IMR-90 (cell line): ENCODE measurements at regions not wholly inside any gene's neighbourhood (a gene's known extent, or its start where the extent isn't known, plus 50 kb on each side); places are given as distances from the start of the nearest gene placed in this dataset.

Experiments
- ATAC-seq: fragments of 200-7000 bp; cut with Tn5 transposase; 2 replicates; pipeline ENCODE4 v1.9.1; 2020; ENCODE audit warnings: low read depth, mild to moderate bottlenecking, moderate library complexity
- BruUV-seq: library from RNA; stranded (reverse); fragments of 400-500 nt; replicated peaks from 2 replicates; lab custom pipeline; 2021; lab: Mats Ljungman, UMichigan
- CTCF ChIA-PET: fragments of 300-600 bp; formaldehyde crosslinking; extraction: SDS; loops from one replicate; lab custom pipeline; 2021; ENCODE audit warnings: antibody characterized with exemption; lab: Yijun Ruan, JAX
- POLR2A ChIA-PET: fragments of 300-600 bp; sonication (Branson Sonifier 250); formaldehyde crosslinking; loops from one replicate; lab custom pipeline; 2022; ENCODE audit warnings: antibody characterized with exemption; ENCODE audit not compliant: unreplicated experiment; lab: Charles Lee
- DNase-seq: peaks from one replicate; pipeline ENCODE4 v3.0.0; 2013
- H2AFZ ChIP-seq: replicated peaks from 2 replicates; pipeline ENCODE3; 2013; ENCODE audit warnings: low read length, mild to moderate bottlenecking; ENCODE audit not compliant: poor library complexity
- H2AK5ac ChIP-seq: 2 replicates; pipeline ENCODE4 v1.6.1; 2013; ENCODE audit warnings: low read depth, low read length, inconsistent platforms
- H2AK9ac ChIP-seq: replicated peaks from 2 replicates; pipeline ENCODE3; 2013; ENCODE audit warnings: mild to moderate bottlenecking, low read depth, low read length, moderate library complexity; ENCODE audit not compliant: poor library complexity
- H2BK120ac ChIP-seq: 2 replicates; pipeline ENCODE4 v1.6.1; 2013; ENCODE audit warnings: low read depth, low read length, inconsistent platforms
- H2BK15ac ChIP-seq: 3 replicates; pipeline ENCODE4 v1.6.1; 2013; ENCODE audit warnings: low read depth, low read length, inconsistent platforms
- H2BK20ac ChIP-seq: 2 replicates; pipeline ENCODE4 v1.6.1; 2013; ENCODE audit warnings: low read depth, mild to moderate bottlenecking, inconsistent platforms, low read length, moderate library complexity
- H2BK5ac ChIP-seq: 2 replicates; pipeline ENCODE4 v1.6.1; 2013; ENCODE audit warnings: mild to moderate bottlenecking, low read depth, low read length, inconsistent platforms; ENCODE audit not compliant: poor library complexity, severe bottlenecking
- H3K14ac ChIP-seq: replicated peaks from 2 replicates; pipeline ENCODE4 v1.6.1; 2013; ENCODE audit warnings: low read depth, low read length, inconsistent platforms
- H3K18ac ChIP-seq: 2 replicates; pipeline ENCODE4 v1.6.1; 2013; ENCODE audit warnings: low read depth, low read length, control low read depth
- H3K23ac ChIP-seq: 2 replicates; pipeline ENCODE4 v1.6.1; 2013; ENCODE audit warnings: low read depth, low read length, inconsistent platforms
- H3K27ac ChIP-seq: 2 replicates; pipeline ENCODE4 v1.5.1; 2013; ENCODE audit warnings: mild to moderate bottlenecking, control low read depth, low read length; ENCODE audit not compliant: insufficient read depth
- H3K27me3 ChIP-seq: 2 replicates; pipeline ENCODE4 v1.6.1; 2013; ENCODE audit warnings: low read length; ENCODE audit not compliant: control insufficient read depth, insufficient read depth
- H3K36me3 ChIP-seq: 2 replicates; pipeline ENCODE4 v1.6.1; 2013; ENCODE audit warnings: low read length, mixed read lengths; ENCODE audit not compliant: control insufficient read depth, insufficient read depth
- H3K4ac ChIP-seq: 2 replicates; pipeline ENCODE4 v1.6.1; 2013; ENCODE audit warnings: low read depth, low read length, inconsistent platforms
- H3K4me1 ChIP-seq: 2 replicates; pipeline ENCODE4 v1.6.1; 2013; ENCODE audit warnings: low read length, mixed read lengths; ENCODE audit not compliant: control insufficient read depth, insufficient read depth
- H3K4me2 ChIP-seq: 2 replicates; pipeline ENCODE4 v1.6.1; 2013; ENCODE audit warnings: low read depth, mild to moderate bottlenecking, control low read depth, low read length, moderate library complexity
- H3K4me3 ChIP-seq: 2 replicates; pipeline ENCODE4 v1.5.1; 2013; ENCODE audit warnings: low read depth, mild to moderate bottlenecking, control low read depth, low read length, moderate library complexity; ENCODE audit not compliant: insufficient read depth
- H3K56ac ChIP-seq: 2 replicates; pipeline ENCODE4 v1.6.1; 2013; ENCODE audit warnings: low read length, inconsistent platforms; ENCODE audit not compliant: insufficient read depth; ENCODE audit errors: extremely low read depth
- H3K79me1 ChIP-seq, 2 experiments: 2 replicates each; pipeline ENCODE4 v1.6.1; 2013; ENCODE audit warnings: low read length in 2 of 2, inconsistent platforms in 1 of 2, low read depth in 1 of 2
- H3K9ac ChIP-seq: 2 replicates; pipeline ENCODE4 v1.6.1; 2013; ENCODE audit warnings: low read depth, low read length, control low read depth
- H3K9me1 ChIP-seq: 2 replicates; pipeline ENCODE4 v1.6.1; 2013; ENCODE audit warnings: low read length, inconsistent platforms; ENCODE audit not compliant: insufficient read depth
- H3K9me3 ChIP-seq: 2 replicates; pipeline ENCODE4 v1.6.1; 2013; ENCODE audit warnings: low read length; ENCODE audit not compliant: control insufficient read depth, insufficient read depth
- H4K20me1 ChIP-seq: 2 replicates; pipeline ENCODE4 v1.6.1; 2013; ENCODE audit warnings: low read length, inconsistent platforms; ENCODE audit not compliant: insufficient read depth
- H4K5ac ChIP-seq: 2 replicates; pipeline ENCODE4 v1.6.1; 2013; ENCODE audit warnings: mild to moderate bottlenecking, low read depth, low read length, control low read depth
- H4K8ac ChIP-seq, 2 experiments: 2 replicates each; pipeline ENCODE4 v1.6.1; 2013; ENCODE audit warnings: low read depth in 2 of 2, low read length in 2 of 2, control low read depth in 1 of 2, inconsistent platforms in 1 of 2
- H4K91ac ChIP-seq: 2 replicates; pipeline ENCODE4 v1.6.1; 2013; ENCODE audit warnings: low read depth, low read length, inconsistent platforms; ENCODE audit not compliant: insufficient read depth
- BHLHE40 ChIP-seq: fragments of 150-350 bp; IDR thresholded peaks from 2 replicates; pipeline ENCODE4 v1.6.1; 2016; ENCODE audit warnings: mild to moderate bottlenecking, low read depth, low read length
- CEBPB ChIP-seq: IDR thresholded peaks from 2 replicates; pipeline ENCODE4 v1.6.1; 2012; ENCODE audit warnings: low read depth, low read length, improper control_type of control experiment
- CHD1 ChIP-seq: IDR thresholded peaks from 2 replicates; pipeline ENCODE4 v1.6.1; 2012; ENCODE audit warnings: low read depth, low read length, improper control_type of control experiment
- ELK1 ChIP-seq: fragments of 150-350 bp; IDR thresholded peaks from 2 replicates; pipeline ENCODE4 v1.6.1; 2016; ENCODE audit warnings: low read depth, mild to moderate bottlenecking, low read length, moderate library complexity, borderline replicate concordance
- FOS ChIP-seq: fragments of 150-350 bp; IDR thresholded peaks from 2 replicates; pipeline ENCODE4 v1.6.1; 2016; ENCODE audit warnings: low read depth, low read length
- MAFK ChIP-seq: IDR thresholded peaks from 2 replicates; pipeline ENCODE4 v1.6.1; 2012; ENCODE audit warnings: low read depth, low read length, improper control_type of control experiment
- MAZ ChIP-seq: IDR thresholded peaks from 2 replicates; pipeline ENCODE4 v1.6.1; 2012; ENCODE audit warnings: low read depth, mild to moderate bottlenecking, low read length, improper control_type of control experiment, moderate library complexity, borderline replicate concordance
- MXI1 ChIP-seq: IDR thresholded peaks from 2 replicates; pipeline ENCODE4 v1.6.1; 2012; ENCODE audit warnings: low read depth, mild to moderate bottlenecking, low read length, moderate library complexity, borderline replicate concordance
- NFE2L2 ChIP-seq: fragments of 150-350 bp; IDR thresholded peaks from 2 replicates; pipeline ENCODE4 v1.6.1; 2016; ENCODE audit warnings: low read depth, mild to moderate bottlenecking, low read length
- POLR2A ChIP-seq: IDR thresholded peaks from 2 replicates; pipeline ENCODE4 v1.6.1; 2012; ENCODE audit warnings: mild to moderate bottlenecking, low read depth, low read length
- RAD21 ChIP-seq: IDR thresholded peaks from 2 replicates; pipeline ENCODE4 v1.6.1; 2012; ENCODE audit warnings: low read length, improper control_type of control experiment
- RCOR1 ChIP-seq: IDR thresholded peaks from 2 replicates; pipeline ENCODE4 v1.6.1; 2012; ENCODE audit warnings: mild to moderate bottlenecking, low read length, improper control_type of control experiment; ENCODE audit not compliant: insufficient replicate concordance
- RFX5 ChIP-seq: IDR thresholded peaks from 2 replicates; pipeline ENCODE4 v1.8.0; 2012; ENCODE audit warnings: low read depth, mild to moderate bottlenecking, low read length, moderate library complexity
- SMC3 ChIP-seq: fragments of 150-350 bp; IDR thresholded peaks from 2 replicates; pipeline ENCODE4 v1.6.1; 2016; ENCODE audit warnings: low read depth, mild to moderate bottlenecking, antibody characterized with exemption, low read length, moderate library complexity
- WGBS, 2 experiments: methylation state at CpG; one replicate each; pipeline versions ENCODE4 v1.1.5 to v1.1.7; 2013; ENCODE audit warnings: missing lambda C conversion rate in 2 of 2; ENCODE audit not compliant: insufficient read length in 1 of 2; ENCODE audit errors: extremely low coverage in 2 of 2; 5-methylcytosine and 5-hydroxymethylcytosine counted together
- dilution Hi-C: fragments of 300-500 bp; cut with HindIII; formaldehyde crosslinking; loops from one replicate; pipeline ENCODE4 v1.14.3; 2018; ENCODE audit warnings: low sequenced_read_pairs; ENCODE audit not compliant: unreplicated experiment
- in situ Hi-C: fragments of 300-500 bp; cut with MboI; formaldehyde crosslinking; loops from 3 replicates; pipeline ENCODE4 v1.14.3; 2019; ENCODE audit warnings: low sequenced_read_pairs, inconsistent platforms, mixed read lengths
- intact Hi-C: fragments of 100-400 bp; cut with micrococcal nuclease; formaldehyde crosslinking; loops from 2 replicates; pipeline ENCODE4 v1.10.0; 2022
- TF ChIP-seq, protein P1 (sequence below): fragments of 150-350 bp; IDR thresholded peaks from 2 replicates; pipeline ENCODE4 v1.6.1; 2017; ENCODE audit warnings: mild to moderate bottlenecking, antibody characterized with exemption, low read length, low read depth
- TF ChIP-seq, protein P2 (sequence below): conservative IDR thresholded peaks from 2 replicates; pipeline ENCODE4 v1.5.1; 2012; ENCODE audit warnings: mild to moderate bottlenecking, low read depth, low read length, improper control_type of control experiment

DNA sequence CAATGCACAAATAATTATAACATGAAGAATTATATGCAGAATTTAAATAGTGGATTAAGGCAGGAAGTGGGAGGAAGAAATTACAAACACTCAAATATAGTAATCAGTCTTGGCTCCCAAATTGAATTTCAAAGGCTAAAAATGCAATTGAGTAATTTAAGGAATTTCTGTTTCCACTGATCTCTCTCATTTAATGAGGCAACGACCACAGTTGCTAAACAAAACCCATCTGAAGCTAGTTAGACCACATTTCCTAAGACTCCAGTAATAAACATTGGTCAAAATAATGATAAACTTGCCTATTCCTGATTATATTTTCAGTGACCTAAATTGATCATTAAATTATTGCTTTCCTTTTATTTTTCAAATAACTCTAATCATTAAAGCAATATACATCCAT, 174.3 kb upstream of the GRIN3A start:
- H3K4me2 ChIP-seq: no peak overlapping the region
- H4K8ac ChIP-seq: no peak overlapping the region
- H2AFZ ChIP-seq: no peak overlapping the region
- no peak overlapping the region for H4K5ac ChIP-seq
- intact Hi-C loops: no loop called here
- H3K27me3 ChIP-seq: no peaks in the 10 kb centered on the region
- in situ Hi-C loops: no loop called here
- DNase-seq (no peak), ATAC-seq (no peak)
- no peak overlapping the region for H2AK5ac ChIP-seq
- no peak overlapping the region for H3K23ac ChIP-seq
- no peak overlapping the region for H3K18ac ChIP-seq
- no peak overlapping the region for H2BK20ac ChIP-seq
- no peak overlapping the region for H3K9ac ChIP-seq
- BruUV-seq: no TSS peak
- no CpG with 5 or more reads among the region's 1 CpG for WGBS, 2 experiments
- ChIA-PET CTCF (no interaction called here), POLR2A (no interaction called here)
- no peak overlapping the region for H3K14ac ChIP-seq
- H4K91ac ChIP-seq: no peak overlapping the region
- no peak overlapping the region for H2AK9ac ChIP-seq
- H4K20me1 ChIP-seq: no peaks in the 10 kb centered on the region
- dilution Hi-C loops: no loop called here
- H3K56ac ChIP-seq: no peak overlapping the region
- no peaks in the 10 kb centered on the region for H3K79me1 ChIP-seq
- no peaks in the 10 kb centered on the region for H3K36me3 ChIP-seq
- H3K4me1 ChIP-seq: no peaks in the 10 kb centered on the region
- no peaks in the 10 kb centered on the region for H3K9me1 ChIP-seq
- no peak overlapping the region for H2BK5ac ChIP-seq
- no peak overlapping the region for H3K4me3 ChIP-seq
- H3K4ac ChIP-seq: no peak overlapping the region
- H3K27ac ChIP-seq: no peak overlapping the region
- no peak for TF ChIP-seq POLR2A
- no peak for TF ChIP-seq CEBPB
- TF ChIP-seq BHLHE40: no peak
- TF ChIP-seq, protein P1, sequence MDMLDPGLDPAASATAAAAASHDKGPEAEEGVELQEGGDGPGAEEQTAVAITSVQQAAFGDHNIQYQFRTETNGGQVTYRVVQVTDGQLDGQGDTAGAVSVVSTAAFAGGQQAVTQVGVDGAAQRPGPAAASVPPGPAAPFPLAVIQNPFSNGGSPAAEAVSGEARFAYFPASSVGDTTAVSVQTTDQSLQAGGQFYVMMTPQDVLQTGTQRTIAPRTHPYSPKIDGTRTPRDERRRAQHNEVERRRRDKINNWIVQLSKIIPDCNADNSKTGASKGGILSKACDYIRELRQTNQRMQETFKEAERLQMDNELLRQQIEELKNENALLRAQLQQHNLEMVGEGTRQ: no peak
- no peak for TF ChIP-seq MXI1
- TF ChIP-seq FOS: no peak
- TF ChIP-seq RAD21: no peak
- no peak for TF ChIP-seq CHD1
- TF ChIP-seq NFE2L2: no peak
- TF ChIP-seq MAZ: no peak
- TF ChIP-seq SMC3: no peak
- no peak for TF ChIP-seq ELK1
- TF ChIP-seq RCOR1: no peak
- no peak for TF ChIP-seq MAFK
- TF ChIP-seq, protein P2, sequence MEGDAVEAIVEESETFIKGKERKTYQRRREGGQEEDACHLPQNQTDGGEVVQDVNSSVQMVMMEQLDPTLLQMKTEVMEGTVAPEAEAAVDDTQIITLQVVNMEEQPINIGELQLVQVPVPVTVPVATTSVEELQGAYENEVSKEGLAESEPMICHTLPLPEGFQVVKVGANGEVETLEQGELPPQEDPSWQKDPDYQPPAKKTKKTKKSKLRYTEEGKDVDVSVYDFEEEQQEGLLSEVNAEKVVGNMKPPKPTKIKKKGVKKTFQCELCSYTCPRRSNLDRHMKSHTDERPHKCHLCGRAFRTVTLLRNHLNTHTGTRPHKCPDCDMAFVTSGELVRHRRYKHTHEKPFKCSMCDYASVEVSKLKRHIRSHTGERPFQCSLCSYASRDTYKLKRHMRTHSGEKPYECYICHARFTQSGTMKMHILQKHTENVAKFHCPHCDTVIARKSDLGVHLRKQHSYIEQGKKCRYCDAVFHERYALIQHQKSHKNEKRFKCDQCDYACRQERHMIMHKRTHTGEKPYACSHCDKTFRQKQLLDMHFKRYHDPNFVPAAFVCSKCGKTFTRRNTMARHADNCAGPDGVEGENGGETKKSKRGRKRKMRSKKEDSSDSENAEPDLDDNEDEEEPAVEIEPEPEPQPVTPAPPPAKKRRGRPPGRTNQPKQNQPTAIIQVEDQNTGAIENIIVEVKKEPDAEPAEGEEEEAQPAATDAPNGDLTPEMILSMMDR: no peak
- no peak for TF ChIP-seq RFX5
- H2BK120ac ChIP-seq: no peak overlapping the region
- 0 out of 2 replicates have a peak, but pooled peaks cover 3% of the 10 kb centered on the region for H3K9me3 ChIP-seq
- no peak overlapping the region for H2BK15ac ChIP-seq
